GM19238 (cell line): ENCODE measurements at regions not wholly inside any gene's neighbourhood (a gene's known extent, or its start where the extent isn't known, plus 50 kb on each side); places are given as distances from the start of the nearest gene placed in this dataset.

Experiments
- DNase-seq: peaks from one replicate; pipeline ENCODE4 v3.0.0; 2011; ENCODE audit warnings: low spot score; ENCODE audit not compliant: insufficient read length

GRCh38 chr15:96521386-96521785, 190.9 kb downstream of the NR2F2 start:
- no peak for DNase-seq

GRCh38 chr15:96524676-96525417, 194.3 kb downstream of the NR2F2 start:
- DNase-seq = no peak

- no peak for DNase-seq
These were observed 204.6 kb downstream of the NR2F2 start for GRCh38 chr15:96535148-96535547.

GRCh38 chr15:96538491-96538890, 208.0 kb downstream of the NR2F2 start:
- DNase-seq = no peak

- no peak for DNase-seq
These were observed 209.8 kb downstream of the NR2F2 start for GRCh38 chr15:96540283-96540682.

GRCh38 chr15:96542130-96542770, 211.8 kb downstream of the NR2F2 start:
- DNase-seq = no peak

GRCh38 chr15:96544162-96544756, 213.8 kb downstream of the NR2F2 start:
- DNase-seq = no peak

- DNase-seq = no peak
These were observed 218.6 kb downstream of the NR2F2 start for GRCh38 chr15:96549136-96549535.

GRCh38 chr15:96551196-96551595, 220.7 kb downstream of the NR2F2 start:
- DNase-seq = no peak

- DNase-seq = no peak
These were observed 221.2 kb downstream of the NR2F2 start for GRCh38 chr15:96551722-96552121.

GRCh38 chr15:96553006-96553405, 222.5 kb downstream of the NR2F2 start:
- no peak for DNase-seq

GRCh38 chr15:96553451-96553850, 223.0 kb downstream of the NR2F2 start:
- no peak for DNase-seq

GRCh38 chr15:96553931-96554330, 223.4 kb downstream of the NR2F2 start:
- no peak for DNase-seq

GRCh38 chr15:96554541-96554940, 224.0 kb downstream of the NR2F2 start:
- no peak for DNase-seq

GRCh38 chr15:96559087-96559486, 228.6 kb downstream of the NR2F2 start:
- DNase-seq = no peak

GRCh38 chr15:96559631-96560030, 229.1 kb downstream of the NR2F2 start:
- DNase-seq = no peak

- no peak for DNase-seq
These were observed 229.9 kb downstream of the NR2F2 start for GRCh38 chr15:96560246-96560895.

- no peak for DNase-seq
These were observed 231.1 kb downstream of the NR2F2 start for GRCh38 chr15:96561593-96561992.

GRCh38 chr15:96564546-96564945, 234.0 kb downstream of the NR2F2 start:
- no peak for DNase-seq

- DNase-seq = no peak
These were observed 234.8 kb downstream of the NR2F2 start for GRCh38 chr15:96565266-96565665.

- no peak for DNase-seq
These were observed 244.3 kb downstream of the NR2F2 start for GRCh38 chr15:96574782-96575181.

- DNase-seq = no peak
These were observed 246.1 kb downstream of the NR2F2 start for GRCh38 chr15:96576596-96576995.
